ENCODE measurements at regions not wholly inside any gene's neighbourhood (a gene's known extent, or its start where the extent isn't known, plus 50 kb on each side); places are given as distances from the start of the nearest gene placed in this dataset.

DNA sequence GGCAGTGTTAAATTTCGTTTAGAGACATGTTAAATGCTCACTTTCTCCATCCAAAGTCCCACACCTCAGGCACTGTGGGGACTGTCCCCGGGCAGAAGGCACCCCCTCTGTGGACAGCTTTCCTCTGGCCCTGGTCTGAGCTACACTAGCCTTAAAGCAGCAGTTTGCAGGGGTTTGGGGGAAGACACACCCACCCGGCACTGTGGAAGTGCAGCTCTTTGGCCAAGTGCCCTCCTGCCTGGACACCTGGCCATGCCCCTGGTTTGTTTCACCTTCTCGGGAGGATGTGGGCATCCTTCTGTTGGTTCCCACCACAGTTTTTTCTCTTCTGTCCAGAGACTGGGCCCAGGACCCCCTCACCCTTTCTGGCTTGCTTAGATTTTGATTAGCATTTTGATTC is 1254.7 kb downstream of the BRD1 start:
- TF ChIP-seq, protein P1, sequence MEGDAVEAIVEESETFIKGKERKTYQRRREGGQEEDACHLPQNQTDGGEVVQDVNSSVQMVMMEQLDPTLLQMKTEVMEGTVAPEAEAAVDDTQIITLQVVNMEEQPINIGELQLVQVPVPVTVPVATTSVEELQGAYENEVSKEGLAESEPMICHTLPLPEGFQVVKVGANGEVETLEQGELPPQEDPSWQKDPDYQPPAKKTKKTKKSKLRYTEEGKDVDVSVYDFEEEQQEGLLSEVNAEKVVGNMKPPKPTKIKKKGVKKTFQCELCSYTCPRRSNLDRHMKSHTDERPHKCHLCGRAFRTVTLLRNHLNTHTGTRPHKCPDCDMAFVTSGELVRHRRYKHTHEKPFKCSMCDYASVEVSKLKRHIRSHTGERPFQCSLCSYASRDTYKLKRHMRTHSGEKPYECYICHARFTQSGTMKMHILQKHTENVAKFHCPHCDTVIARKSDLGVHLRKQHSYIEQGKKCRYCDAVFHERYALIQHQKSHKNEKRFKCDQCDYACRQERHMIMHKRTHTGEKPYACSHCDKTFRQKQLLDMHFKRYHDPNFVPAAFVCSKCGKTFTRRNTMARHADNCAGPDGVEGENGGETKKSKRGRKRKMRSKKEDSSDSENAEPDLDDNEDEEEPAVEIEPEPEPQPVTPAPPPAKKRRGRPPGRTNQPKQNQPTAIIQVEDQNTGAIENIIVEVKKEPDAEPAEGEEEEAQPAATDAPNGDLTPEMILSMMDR (IDR thresholded peaks at IDR 0.05) = no peak
- TF ChIP-seq POLR2AphosphoS5 (IDR thresholded peaks at IDR 0.05) (no peak), POLR2A (IDR thresholded peaks at IDR 0.05) (no peak), EP300 (IDR thresholded peaks at IDR 0.05) (no peak)
